IMR-90 (cell line): ENCODE measurements at regions not wholly inside any gene's neighbourhood (a gene's known extent, or its start where the extent isn't known, plus 50 kb on each side); places are given as distances from the start of the nearest gene placed in this dataset.
A peak's percentile ranks its signal among the peaks of the same experiment; 100 is the strongest.

Source experiments
- ATAC-seq: fragments of 200-7000 bp; cut with Tn5 transposase; 2 replicates; pipeline ENCODE4 v1.9.1; 2020; ENCODE audit warnings: low read depth, mild to moderate bottlenecking, moderate library complexity
- BruUV-seq: library from RNA; stranded (reverse); fragments of 400-500 nt; replicated peaks from 2 replicates; lab custom pipeline; 2021; lab: Mats Ljungman, UMichigan
- CTCF ChIA-PET: fragments of 300-600 bp; formaldehyde crosslinking; extraction: SDS; loops from one replicate; lab custom pipeline; 2021; ENCODE audit warnings: antibody characterized with exemption; lab: Yijun Ruan, JAX
- POLR2A ChIA-PET: fragments of 300-600 bp; sonication (Branson Sonifier 250); formaldehyde crosslinking; loops from one replicate; lab custom pipeline; 2022; ENCODE audit warnings: antibody characterized with exemption; ENCODE audit not compliant: unreplicated experiment; lab: Charles Lee
- DNase-seq: peaks from one replicate; pipeline ENCODE4 v3.0.0; 2013
- H2AFZ ChIP-seq: replicated peaks from 2 replicates; pipeline ENCODE3; 2013; ENCODE audit warnings: low read length, mild to moderate bottlenecking; ENCODE audit not compliant: poor library complexity
- H2AK5ac ChIP-seq: 2 replicates; pipeline ENCODE4 v1.6.1; 2013; ENCODE audit warnings: low read depth, low read length, inconsistent platforms
- H2AK9ac ChIP-seq: replicated peaks from 2 replicates; pipeline ENCODE3; 2013; ENCODE audit warnings: mild to moderate bottlenecking, low read depth, low read length, moderate library complexity; ENCODE audit not compliant: poor library complexity
- H2BK120ac ChIP-seq: 2 replicates; pipeline ENCODE4 v1.6.1; 2013; ENCODE audit warnings: low read depth, low read length, inconsistent platforms
- H2BK15ac ChIP-seq: 3 replicates; pipeline ENCODE4 v1.6.1; 2013; ENCODE audit warnings: low read depth, low read length, inconsistent platforms
- H2BK20ac ChIP-seq: 2 replicates; pipeline ENCODE4 v1.6.1; 2013; ENCODE audit warnings: low read depth, mild to moderate bottlenecking, inconsistent platforms, low read length, moderate library complexity
- H2BK5ac ChIP-seq: 2 replicates; pipeline ENCODE4 v1.6.1; 2013; ENCODE audit warnings: mild to moderate bottlenecking, low read depth, low read length, inconsistent platforms; ENCODE audit not compliant: poor library complexity, severe bottlenecking
- H3K14ac ChIP-seq: replicated peaks from 2 replicates; pipeline ENCODE4 v1.6.1; 2013; ENCODE audit warnings: low read depth, low read length, inconsistent platforms
- H3K18ac ChIP-seq: 2 replicates; pipeline ENCODE4 v1.6.1; 2013; ENCODE audit warnings: low read depth, low read length, control low read depth
- H3K23ac ChIP-seq: 2 replicates; pipeline ENCODE4 v1.6.1; 2013; ENCODE audit warnings: low read depth, low read length, inconsistent platforms
- H3K27ac ChIP-seq: 2 replicates; pipeline ENCODE4 v1.5.1; 2013; ENCODE audit warnings: mild to moderate bottlenecking, control low read depth, low read length; ENCODE audit not compliant: insufficient read depth
- H3K27me3 ChIP-seq: 2 replicates; pipeline ENCODE4 v1.6.1; 2013; ENCODE audit warnings: low read length; ENCODE audit not compliant: control insufficient read depth, insufficient read depth
- H3K36me3 ChIP-seq: 2 replicates; pipeline ENCODE4 v1.6.1; 2013; ENCODE audit warnings: low read length, mixed read lengths; ENCODE audit not compliant: control insufficient read depth, insufficient read depth
- H3K4ac ChIP-seq: 2 replicates; pipeline ENCODE4 v1.6.1; 2013; ENCODE audit warnings: low read depth, low read length, inconsistent platforms
- H3K4me1 ChIP-seq: 2 replicates; pipeline ENCODE4 v1.6.1; 2013; ENCODE audit warnings: low read length, mixed read lengths; ENCODE audit not compliant: control insufficient read depth, insufficient read depth
- H3K4me2 ChIP-seq: 2 replicates; pipeline ENCODE4 v1.6.1; 2013; ENCODE audit warnings: low read depth, mild to moderate bottlenecking, control low read depth, low read length, moderate library complexity
- H3K4me3 ChIP-seq: 2 replicates; pipeline ENCODE4 v1.5.1; 2013; ENCODE audit warnings: low read depth, mild to moderate bottlenecking, control low read depth, low read length, moderate library complexity; ENCODE audit not compliant: insufficient read depth
- H3K56ac ChIP-seq: 2 replicates; pipeline ENCODE4 v1.6.1; 2013; ENCODE audit warnings: low read length, inconsistent platforms; ENCODE audit not compliant: insufficient read depth; ENCODE audit errors: extremely low read depth
- H3K79me1 ChIP-seq, 2 experiments: 2 replicates each; pipeline ENCODE4 v1.6.1; 2013; ENCODE audit warnings: low read length in 2 of 2, inconsistent platforms in 1 of 2, low read depth in 1 of 2
- H3K9ac ChIP-seq: 2 replicates; pipeline ENCODE4 v1.6.1; 2013; ENCODE audit warnings: low read depth, low read length, control low read depth
- H3K9me1 ChIP-seq: 2 replicates; pipeline ENCODE4 v1.6.1; 2013; ENCODE audit warnings: low read length, inconsistent platforms; ENCODE audit not compliant: insufficient read depth
- H3K9me3 ChIP-seq: 2 replicates; pipeline ENCODE4 v1.6.1; 2013; ENCODE audit warnings: low read length; ENCODE audit not compliant: control insufficient read depth, insufficient read depth
- H4K20me1 ChIP-seq: 2 replicates; pipeline ENCODE4 v1.6.1; 2013; ENCODE audit warnings: low read length, inconsistent platforms; ENCODE audit not compliant: insufficient read depth
- H4K5ac ChIP-seq: 2 replicates; pipeline ENCODE4 v1.6.1; 2013; ENCODE audit warnings: mild to moderate bottlenecking, low read depth, low read length, control low read depth
- H4K8ac ChIP-seq, 2 experiments: 2 replicates each; pipeline ENCODE4 v1.6.1; 2013; ENCODE audit warnings: low read depth in 2 of 2, low read length in 2 of 2, control low read depth in 1 of 2, inconsistent platforms in 1 of 2
- H4K91ac ChIP-seq: 2 replicates; pipeline ENCODE4 v1.6.1; 2013; ENCODE audit warnings: low read depth, low read length, inconsistent platforms; ENCODE audit not compliant: insufficient read depth
- BHLHE40 ChIP-seq: fragments of 150-350 bp; IDR thresholded peaks from 2 replicates; pipeline ENCODE4 v1.6.1; 2016; ENCODE audit warnings: mild to moderate bottlenecking, low read depth, low read length
- CEBPB ChIP-seq: IDR thresholded peaks from 2 replicates; pipeline ENCODE4 v1.6.1; 2012; ENCODE audit warnings: low read depth, low read length, improper control_type of control experiment
- CHD1 ChIP-seq: IDR thresholded peaks from 2 replicates; pipeline ENCODE4 v1.6.1; 2012; ENCODE audit warnings: low read depth, low read length, improper control_type of control experiment
- CTCF ChIP-seq: conservative IDR thresholded peaks from 2 replicates; pipeline ENCODE4 v1.5.1; 2012; ENCODE audit warnings: mild to moderate bottlenecking, low read depth, low read length, improper control_type of control experiment
- ELK1 ChIP-seq: fragments of 150-350 bp; IDR thresholded peaks from 2 replicates; pipeline ENCODE4 v1.6.1; 2016; ENCODE audit warnings: low read depth, mild to moderate bottlenecking, low read length, moderate library complexity, borderline replicate concordance
- FOS ChIP-seq: fragments of 150-350 bp; IDR thresholded peaks from 2 replicates; pipeline ENCODE4 v1.6.1; 2016; ENCODE audit warnings: low read depth, low read length
- MAFK ChIP-seq: IDR thresholded peaks from 2 replicates; pipeline ENCODE4 v1.6.1; 2012; ENCODE audit warnings: low read depth, low read length, improper control_type of control experiment
- MAZ ChIP-seq: IDR thresholded peaks from 2 replicates; pipeline ENCODE4 v1.6.1; 2012; ENCODE audit warnings: low read depth, mild to moderate bottlenecking, low read length, improper control_type of control experiment, moderate library complexity, borderline replicate concordance
- MXI1 ChIP-seq: IDR thresholded peaks from 2 replicates; pipeline ENCODE4 v1.6.1; 2012; ENCODE audit warnings: low read depth, mild to moderate bottlenecking, low read length, moderate library complexity, borderline replicate concordance
- NFE2L2 ChIP-seq: fragments of 150-350 bp; IDR thresholded peaks from 2 replicates; pipeline ENCODE4 v1.6.1; 2016; ENCODE audit warnings: low read depth, mild to moderate bottlenecking, low read length
- POLR2A ChIP-seq: IDR thresholded peaks from 2 replicates; pipeline ENCODE4 v1.6.1; 2012; ENCODE audit warnings: mild to moderate bottlenecking, low read depth, low read length
- RCOR1 ChIP-seq: IDR thresholded peaks from 2 replicates; pipeline ENCODE4 v1.6.1; 2012; ENCODE audit warnings: mild to moderate bottlenecking, low read length, improper control_type of control experiment; ENCODE audit not compliant: insufficient replicate concordance
- RFX5 ChIP-seq: IDR thresholded peaks from 2 replicates; pipeline ENCODE4 v1.8.0; 2012; ENCODE audit warnings: low read depth, mild to moderate bottlenecking, low read length, moderate library complexity
- SMC3 ChIP-seq: fragments of 150-350 bp; IDR thresholded peaks from 2 replicates; pipeline ENCODE4 v1.6.1; 2016; ENCODE audit warnings: low read depth, mild to moderate bottlenecking, antibody characterized with exemption, low read length, moderate library complexity
- USF2 ChIP-seq: fragments of 150-350 bp; IDR thresholded peaks from 2 replicates; pipeline ENCODE4 v1.6.1; 2017; ENCODE audit warnings: mild to moderate bottlenecking, antibody characterized with exemption, low read length, low read depth
- WGBS, 2 experiments: methylation state at CpG; one replicate each; pipeline versions ENCODE4 v1.1.5 to v1.1.7; 2013; ENCODE audit warnings: missing lambda C conversion rate in 2 of 2; ENCODE audit not compliant: insufficient read length in 1 of 2; ENCODE audit errors: extremely low coverage in 2 of 2; 5-methylcytosine and 5-hydroxymethylcytosine counted together
- dilution Hi-C: fragments of 300-500 bp; cut with HindIII; formaldehyde crosslinking; loops from one replicate; pipeline ENCODE4 v1.14.3; 2018; ENCODE audit warnings: low sequenced_read_pairs; ENCODE audit not compliant: unreplicated experiment
- in situ Hi-C: fragments of 300-500 bp; cut with MboI; formaldehyde crosslinking; loops from 3 replicates; pipeline ENCODE4 v1.14.3; 2019; ENCODE audit warnings: low sequenced_read_pairs, inconsistent platforms, mixed read lengths
- intact Hi-C: fragments of 100-400 bp; cut with micrococcal nuclease; formaldehyde crosslinking; loops from 2 replicates; pipeline ENCODE4 v1.10.0; 2022

- Histone ChIP-seq H2BK120ac (no peak overlapping the region), H4K91ac (no peak overlapping the region), H2BK5ac (no peak overlapping the region), H3K9ac (no peak overlapping the region), H3K36me3 (no peaks in the 10 kb centered on the region), H3K23ac (no peak overlapping the region), H2BK15ac (no peak overlapping the region), H3K14ac (no peak overlapping the region), H4K5ac (no peak overlapping the region), H4K8ac (no peak overlapping the region), H3K79me1 (no peaks in the 10 kb centered on the region), H3K4ac (no peak overlapping the region), H2AK5ac (no peak overlapping the region), H2AFZ (no peak overlapping the region), H3K18ac (no peak overlapping the region), H4K20me1 (no peaks in the 10 kb centered on the region), H3K4me2 (no peak overlapping the region), H3K9me3 (no peaks in the 10 kb centered on the region), H3K27me3 (no peaks in the 10 kb centered on the region), H2AK9ac (no peak overlapping the region), H3K4me3 (no peak overlapping the region), H3K4me1 (no peaks in the 10 kb centered on the region), H3K9me1 (no peaks in the 10 kb centered on the region), H3K27ac (no peak overlapping the region), H3K56ac (no peak overlapping the region), H2BK20ac (no peak overlapping the region)
- ChIA-PET CTCF (interaction anchor here (1.0 kb wide), 1 partner anchor 10 kb away, joined by 7 read pairs; no protein-coding TSS in a partner anchor), POLR2A (no interaction called here)
- BruUV-seq = no TSS peak
- intact Hi-C loops = no loop called here
- TF ChIP-seq NFE2L2 = no peak
- no peak for TF ChIP-seq ELK1
- TF ChIP-seq BHLHE40 = no peak
- no peak for TF ChIP-seq MAZ
- no peak for TF ChIP-seq USF2
- no peak for TF ChIP-seq POLR2A
- no peak for TF ChIP-seq RCOR1
- TF ChIP-seq MXI1 = no peak
- TF ChIP-seq CEBPB = no peak
- TF ChIP-seq CHD1 = no peak
- TF ChIP-seq MAFK = no peak
- no peak for TF ChIP-seq SMC3
- TF ChIP-seq FOS = no peak
- TF ChIP-seq CTCF = no peak
- TF ChIP-seq RFX5 = no peak
- dilution Hi-C loops = no loop called here
- peak; percentile 14; the same call in 1 of the 2 replicates for ATAC-seq
- peak; percentile 50 for DNase-seq
- in situ Hi-C loops = no loop called here
- whole genome bisulfite sequencing, 2 experiments = no CpG with 5 or more reads among the region's 5 CpGs
Observed at GRCh38 chr16:72442385-72443158, 270.6 kb upstream of the PMFBP1 start.
